ENCODE measurements at regions not wholly inside any gene's neighbourhood (a gene's known extent, or its start where the extent isn't known, plus 50 kb on each side); places are given as distances from the start of the nearest gene placed in this dataset.

GRCh38 chr1:209527993-209528717 lies 55.4 kb upstream of the CAMK1G start:
- Histone ChIP-seq H3K27me3 (ENCODE audit: insufficient read depth, low read depth, low read length) (no peaks in the 10 kb centered on the region), H3K4me2 (ENCODE audit: low read length) (no peak overlapping the region), H3K36me3 (ENCODE audit: insufficient read depth, low read length) (no peaks in the 10 kb centered on the region), H3K9ac (ENCODE audit: low read length) (no peak overlapping the region), H4K20me1 (ENCODE audit: insufficient read depth) (no peaks in the 10 kb centered on the region), H2AFZ (ENCODE audit: low read depth, low read length) (no peak overlapping the region), H3K9me2 (ENCODE audit: insufficient read depth, low read length) (no peaks in the 10 kb centered on the region), H3K4me3 (ENCODE audit: low read length) (no peak overlapping the region), H3F3A (ENCODE audit: insufficient read depth, low read length, poor library complexity, severe bottlenecking) (no peaks in the 10 kb centered on the region), H3K79me2 (replicated peaks; ENCODE audit: insufficient read depth, low read length) (no peaks in the 10 kb centered on the region), H3K9me3 (ENCODE audit: low read length) (no peaks in the 10 kb centered on the region), H3K27ac (ENCODE audit: low read length) (no peak overlapping the region)
- TF ChIP-seq EZH2 (IDR thresholded peaks at IDR 0.05; ENCODE audit: borderline replicate concordance, insufficient read depth, low read length, poor library complexity, severe bottlenecking) (no peak), REST (IDR thresholded peaks at IDR 0.05; ENCODE audit: borderline replicate concordance) (no peak), CTCF (IDR thresholded peaks at IDR 0.05; ENCODE audit: poor library complexity, severe bottlenecking) (no peak), RAD21 (conservative IDR thresholded peaks at IDR 0.05) (no peak)

- no peaks in the 10 kb centered on the region for H4K20me1 ChIP-seq (ENCODE audit: insufficient read depth)
- H3K4me3 ChIP-seq (ENCODE audit: low read length): no peak overlapping the region
- H3K27me3 ChIP-seq (ENCODE audit: insufficient read depth, low read depth, low read length): no peaks in the 10 kb centered on the region
- H3K27ac ChIP-seq (ENCODE audit: low read length): no peak overlapping the region
- H3K4me2 ChIP-seq (ENCODE audit: low read length): no peak overlapping the region
- no peak overlapping the region for H3K9ac ChIP-seq (ENCODE audit: low read length)
- H3K9me3 ChIP-seq (ENCODE audit: low read length): no peaks in the 10 kb centered on the region
- no peak overlapping the region for H2AFZ ChIP-seq (ENCODE audit: low read depth, low read length)
- no peaks in the 10 kb centered on the region for H3K36me3 ChIP-seq (ENCODE audit: insufficient read depth, low read length)
- H3F3A ChIP-seq (ENCODE audit: insufficient read depth, low read length, poor library complexity, severe bottlenecking): no peaks in the 10 kb centered on the region
- H3K79me2 ChIP-seq (replicated peaks; ENCODE audit: insufficient read depth, low read length): no peaks in the 10 kb centered on the region
- TF ChIP-seq EZH2 (IDR thresholded peaks at IDR 0.05; ENCODE audit: borderline replicate concordance, insufficient read depth, low read length, poor library complexity, severe bottlenecking) (no peak), CTCF (IDR thresholded peaks at IDR 0.05; ENCODE audit: poor library complexity, severe bottlenecking) (no peak), TAF1 (IDR thresholded peaks at IDR 0.05; ENCODE audit: low read depth) (no peak), RAD21 (conservative IDR thresholded peaks at IDR 0.05) (no peak), EP300 (conservative IDR thresholded peaks at IDR 0.05; ENCODE audit: poor library complexity, severe bottlenecking) (no peak), MXI1 (conservative IDR thresholded peaks at IDR 0.05; ENCODE audit: poor library complexity, severe bottlenecking) (no peak), REST (IDR thresholded peaks at IDR 0.05; ENCODE audit: borderline replicate concordance) (no peak), SMC3 (conservative IDR thresholded peaks at IDR 0.05; ENCODE audit: poor library complexity) (no peak), POLR2AphosphoS5 (IDR thresholded peaks at IDR 0.05) (no peak)
- no peaks in the 10 kb centered on the region for H3K9me2 ChIP-seq (ENCODE audit: insufficient read depth, low read length)
Observed at GRCh38 chr1:209529233-209529632, 54.3 kb upstream of the CAMK1G start.
